GM21528 (cell line): ENCODE measurements at regions not wholly inside any gene's neighbourhood (a gene's known extent, or its start where the extent isn't known, plus 50 kb on each side); places are given as distances from the start of the nearest gene placed in this dataset.

Experiments
- ATAC-seq: cut with Tn5 transposase; IDR thresholded peaks from one replicate; pipeline ENCODE4 v1.9.1; 2021; ENCODE audit warnings: mild to moderate bottlenecking, moderate library complexity; ENCODE audit not compliant: unreplicated experiment, low FRiP score

DNA sequence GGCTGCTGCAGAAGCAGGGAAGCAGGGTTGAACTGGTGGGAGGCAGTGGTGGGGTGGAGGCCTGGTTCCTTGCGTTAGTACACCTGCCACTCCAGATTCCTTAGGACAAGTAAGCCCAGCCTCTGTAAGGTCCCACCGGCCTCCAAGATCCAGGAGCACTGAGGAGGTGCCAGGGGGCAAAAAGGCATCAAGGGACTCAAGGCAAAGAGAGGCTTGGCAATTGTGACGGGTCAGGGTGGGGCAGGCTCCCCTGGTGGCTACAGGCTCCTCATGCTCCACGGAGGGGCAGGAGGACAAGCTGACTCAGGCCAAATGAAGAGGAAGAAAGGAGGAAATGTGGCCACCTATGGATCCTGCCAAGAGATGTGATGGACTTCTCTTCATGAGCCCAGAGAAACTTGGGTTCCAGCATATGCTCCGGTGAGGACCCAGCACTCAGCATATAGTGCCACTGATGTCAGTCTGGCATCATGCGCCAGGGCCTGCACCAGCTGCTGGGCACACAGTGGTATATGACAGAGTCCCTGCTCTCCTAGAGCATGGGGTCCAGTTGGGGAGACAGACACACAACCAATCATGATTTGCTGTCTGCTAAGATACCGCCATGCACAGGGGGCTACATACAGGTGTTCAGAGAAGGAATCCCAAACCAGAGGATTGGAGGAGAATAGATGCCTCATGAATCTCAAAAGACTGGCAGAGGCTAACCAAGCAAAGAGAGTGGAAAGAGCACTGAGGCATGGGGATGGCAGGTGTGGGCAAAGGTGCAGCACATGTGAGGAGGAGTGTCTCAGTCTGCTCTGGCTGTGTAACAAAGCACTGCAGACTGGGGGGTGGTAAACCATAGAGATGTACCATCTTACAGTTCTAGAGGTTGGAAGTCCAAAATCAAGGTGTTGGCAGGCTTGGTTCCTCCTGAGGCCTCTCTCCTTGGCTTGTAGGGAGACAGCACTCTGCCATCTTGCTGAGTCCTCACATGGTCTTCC lies 249.7 kb downstream of the RHOU start:
- no peak for ATAC-seq

DNA sequence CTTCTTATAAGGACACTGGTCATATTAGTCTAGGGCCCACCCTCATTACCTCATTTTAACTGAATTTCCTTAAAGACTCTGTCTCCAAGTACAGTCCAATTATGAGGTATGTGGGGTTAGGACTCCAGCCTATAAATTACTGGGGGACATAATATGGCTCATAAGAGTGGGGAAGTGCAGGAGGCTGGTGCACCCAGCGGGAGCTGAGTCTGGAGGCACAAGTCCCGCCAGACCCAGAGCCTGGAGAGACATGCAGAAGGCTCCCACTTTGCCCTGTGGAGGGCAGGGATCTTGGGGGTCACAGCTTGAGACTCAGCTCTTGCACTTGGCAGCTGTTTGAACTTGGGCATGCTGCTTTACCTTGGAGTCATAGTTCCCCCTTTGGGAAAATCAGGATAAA lies 250.4 kb downstream of the RHOU start:
- ATAC-seq, result no peak

DNA sequence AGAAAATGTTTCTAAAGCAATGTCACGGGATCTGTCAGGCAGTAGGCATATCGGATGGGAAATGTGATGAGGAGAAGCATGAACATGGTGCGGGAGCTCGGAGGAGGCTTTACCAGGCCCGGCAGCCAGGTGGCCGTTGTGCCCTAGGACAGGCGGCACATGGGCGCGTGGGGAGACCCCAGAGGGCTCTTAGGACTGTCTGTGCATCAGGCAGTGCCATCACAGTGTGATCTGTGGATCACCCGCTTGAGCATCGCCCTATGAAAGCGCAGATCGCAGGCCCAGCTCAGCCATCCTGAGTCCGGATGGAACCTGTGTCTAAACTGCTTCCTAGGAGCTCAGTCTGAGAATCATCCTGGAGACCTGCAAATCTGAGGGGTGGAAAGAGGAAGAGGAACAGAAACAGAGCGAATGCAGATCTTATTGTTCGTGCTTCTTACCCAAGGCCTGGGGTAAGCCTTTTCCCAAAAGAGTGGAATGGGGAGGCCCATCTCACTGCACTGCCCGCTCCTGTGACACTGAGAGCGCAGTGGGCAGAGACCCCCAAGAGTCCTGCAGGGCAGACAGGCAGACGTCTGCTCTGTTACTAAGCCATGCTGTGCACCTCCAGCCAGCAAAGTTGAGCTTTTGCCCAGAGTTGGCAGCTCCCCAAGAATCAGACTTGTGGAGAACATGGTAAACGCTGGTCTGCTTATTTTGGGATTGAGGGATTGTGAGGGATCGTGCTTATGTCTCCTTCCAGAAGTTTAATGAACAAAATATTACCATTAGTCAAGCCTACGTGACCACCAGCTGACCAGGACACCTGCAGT lies 251.0 kb downstream of the RHOU start:
- ATAC-seq, result no peak

DNA sequence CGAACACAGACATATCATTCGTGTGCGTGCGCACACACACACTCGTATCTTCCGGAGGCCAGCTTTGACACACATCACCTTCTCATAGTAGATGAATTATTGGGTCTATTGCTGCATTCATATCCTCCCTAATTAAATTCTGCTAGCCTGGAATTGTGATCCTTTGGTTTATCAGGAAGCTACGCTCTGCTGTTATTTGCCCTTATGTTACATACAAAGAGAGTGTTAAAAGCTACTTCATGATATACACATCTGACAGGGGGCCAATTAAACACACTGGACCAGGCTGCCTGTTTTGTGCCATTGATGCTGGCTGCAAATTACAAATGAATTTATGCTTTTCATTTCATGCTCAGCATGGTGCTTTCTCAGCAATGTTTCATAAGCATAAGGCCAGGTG lies 252.0 kb downstream of the RHOU start:
- no peak for ATAC-seq

DNA sequence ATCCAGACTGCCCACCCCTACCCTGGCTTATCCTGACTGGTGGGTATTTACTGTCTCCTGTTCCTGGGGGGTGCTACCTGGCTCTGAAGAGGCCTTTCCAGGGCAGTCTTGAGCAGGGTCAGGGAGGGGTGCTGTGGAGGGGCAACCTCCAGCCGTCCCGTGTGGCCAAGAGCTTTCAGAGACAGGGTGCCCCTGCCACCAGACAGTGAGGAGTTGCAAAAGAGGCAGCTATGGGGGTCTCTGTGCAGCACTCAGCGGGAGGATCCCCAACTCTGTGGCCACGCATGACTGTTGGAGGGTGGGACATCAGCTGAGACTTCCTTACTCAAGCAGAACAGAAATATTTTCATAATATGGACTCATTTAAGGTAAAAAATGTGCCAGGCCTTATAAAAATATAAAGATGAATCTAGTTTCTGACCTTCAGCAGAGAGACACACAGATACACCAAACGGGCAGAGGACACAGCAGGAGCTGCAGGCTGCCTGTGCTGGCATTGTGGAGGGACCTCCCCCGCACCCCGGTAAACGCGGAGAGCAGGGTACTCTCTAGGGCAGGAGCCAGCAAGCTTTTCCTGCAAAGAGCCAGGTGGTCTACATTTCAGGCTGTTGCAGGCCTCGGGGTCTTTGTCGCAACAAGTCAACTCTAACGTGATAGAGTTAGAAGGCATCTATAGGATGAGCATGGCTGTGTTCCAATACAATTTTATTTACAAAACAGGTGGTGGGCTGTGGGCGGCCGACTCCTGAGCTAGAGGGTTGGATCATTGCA lies 252.6 kb downstream of the RHOU start:
- no peak for ATAC-seq

DNA sequence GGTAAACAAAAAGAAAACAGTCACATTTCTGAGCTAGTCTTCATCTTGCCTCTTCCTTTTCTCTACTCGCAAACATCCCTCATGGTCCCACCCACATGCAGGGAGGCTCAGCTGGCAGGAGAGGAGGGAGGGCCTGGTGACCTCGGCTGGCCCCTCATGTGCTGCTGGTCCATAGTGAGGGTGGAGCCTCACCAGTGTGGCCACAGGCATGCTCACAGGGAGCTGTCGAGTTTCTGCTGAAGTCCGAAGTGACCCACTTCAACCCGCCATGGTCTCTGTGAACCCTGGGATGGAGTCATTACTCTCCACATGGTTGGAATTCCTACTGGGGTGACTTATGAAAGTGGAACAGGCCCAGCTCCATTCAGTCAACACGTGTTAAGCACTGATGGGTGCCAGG lies 253.4 kb downstream of the RHOU start:
- no peak for ATAC-seq

DNA sequence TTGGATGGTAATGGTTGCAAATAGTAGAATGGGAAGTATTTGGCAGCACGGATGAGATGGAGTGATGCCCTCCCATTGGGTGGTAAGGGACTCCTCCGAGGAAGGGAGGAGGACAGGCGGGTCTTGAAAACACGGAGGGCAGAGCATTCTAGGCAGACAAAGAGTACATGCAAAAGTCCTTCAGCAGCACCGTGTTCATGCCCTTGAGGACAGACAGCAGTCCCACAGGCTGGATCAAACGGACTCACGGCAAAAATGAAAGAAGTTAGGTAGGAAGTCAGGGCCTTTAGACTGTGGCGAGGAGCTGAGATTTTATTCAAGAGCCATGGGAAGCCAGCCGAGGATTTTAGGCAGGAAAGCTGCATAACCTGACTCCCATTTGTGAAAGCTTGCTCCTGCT lies 253.9 kb downstream of the RHOU start:
- no peak for ATAC-seq

DNA sequence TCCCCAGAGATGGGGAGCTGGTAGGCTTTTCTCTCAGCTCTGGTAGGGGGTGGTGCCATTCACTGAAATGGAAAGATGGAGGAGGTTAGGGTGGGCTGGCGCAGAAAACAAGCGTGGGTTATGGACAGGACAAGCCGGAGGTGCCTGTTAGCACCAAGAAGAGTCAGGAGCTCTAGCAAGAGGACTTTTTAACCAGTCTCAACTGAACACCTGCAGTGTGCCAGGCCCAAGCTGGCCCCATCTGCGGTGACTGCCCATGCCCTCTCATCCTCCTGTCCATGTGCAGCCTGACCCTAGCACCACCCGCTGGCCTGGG lies 254.4 kb downstream of the RHOU start:
- ATAC-seq, result no peak

DNA sequence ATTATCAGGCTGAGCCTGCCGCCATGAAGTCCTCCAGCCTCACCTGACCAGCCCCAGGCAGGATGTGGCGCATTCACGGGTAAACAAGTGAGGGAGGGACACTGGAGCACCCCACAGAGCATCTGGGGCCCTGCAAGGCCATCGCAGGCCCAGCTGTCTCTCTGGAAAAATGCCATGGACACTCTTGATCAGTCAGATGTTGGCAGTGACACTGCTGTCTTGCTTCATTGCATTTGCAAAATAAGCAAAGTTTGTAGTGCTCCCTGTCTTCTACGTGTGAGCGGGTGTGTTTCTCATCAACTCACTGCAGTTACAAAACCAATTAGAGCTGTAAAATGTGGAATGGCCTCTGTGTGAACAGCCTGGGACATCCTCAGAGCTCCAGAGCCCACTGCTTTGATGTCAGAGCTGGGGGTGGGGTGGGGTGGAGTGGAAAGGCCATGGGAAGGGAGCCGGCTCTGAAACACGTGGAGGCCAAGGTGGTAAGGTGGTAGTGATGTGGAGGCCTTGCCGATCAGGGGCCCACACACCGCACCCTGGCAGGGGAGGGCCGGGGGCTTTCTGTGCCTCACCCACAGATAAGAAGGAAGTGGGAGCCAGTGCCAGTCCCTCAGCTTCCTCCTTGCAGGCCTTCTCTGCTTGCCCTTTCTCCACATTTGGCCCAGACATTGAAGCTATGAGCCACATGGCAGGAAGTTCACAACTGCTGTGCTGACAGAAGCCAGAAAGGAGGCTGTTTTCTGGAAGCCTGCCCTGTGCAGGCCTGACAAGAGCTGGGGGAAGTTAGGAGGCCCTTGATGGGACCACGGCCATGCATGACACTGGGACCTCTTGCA lies 254.9 kb downstream of the RHOU start:
- no peak for ATAC-seq

DNA sequence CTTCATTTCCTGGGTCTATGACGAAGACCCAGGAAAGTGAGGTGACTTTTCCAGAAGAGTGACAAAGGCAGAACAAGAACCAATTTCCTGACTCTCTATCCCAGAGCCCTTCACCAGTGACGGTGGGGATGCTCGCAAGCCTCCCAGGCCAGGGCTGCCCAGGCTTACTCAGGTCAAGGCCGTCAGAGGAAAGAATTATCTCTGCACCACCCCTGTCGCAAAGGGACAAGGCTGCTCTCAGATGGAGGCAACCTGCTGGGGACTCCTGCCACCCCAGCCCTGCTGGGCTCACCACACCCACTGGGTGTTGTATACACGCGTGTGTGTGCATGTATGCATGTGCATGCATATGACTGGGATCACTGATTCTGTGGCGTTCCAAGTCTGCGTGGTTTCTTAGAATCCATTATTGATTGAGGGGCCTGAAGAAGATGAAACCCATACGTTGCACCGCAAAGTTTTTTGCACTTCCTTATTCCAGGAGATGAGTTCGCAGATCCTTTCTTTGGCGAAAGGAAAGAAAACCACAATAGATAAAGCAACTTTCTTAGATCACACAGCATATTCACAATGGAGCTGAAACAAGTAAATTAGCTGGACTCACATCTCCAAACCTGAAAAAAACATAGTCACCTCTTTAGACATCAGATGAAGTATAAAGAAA lies 255.8 kb downstream of the RHOU start:
- ATAC-seq, result no peak

DNA sequence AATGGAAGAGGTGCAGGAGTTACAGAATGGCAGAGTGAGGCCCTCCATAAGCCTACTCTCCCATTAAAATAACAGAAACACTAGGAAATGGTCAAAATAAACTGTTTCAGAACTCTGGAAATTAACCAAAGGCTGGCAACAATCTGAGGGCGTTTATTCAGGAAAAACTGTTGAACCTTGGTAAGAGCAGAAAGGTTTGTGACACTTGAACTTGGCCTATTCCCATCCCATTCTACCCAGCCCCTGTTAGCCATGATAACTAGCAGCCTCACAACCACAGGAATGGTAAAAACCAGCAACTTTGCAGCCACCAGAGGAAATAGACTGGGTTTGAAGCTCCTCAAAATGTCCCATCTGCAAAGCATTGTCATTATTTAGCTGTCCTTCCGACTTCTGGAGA lies 256.8 kb downstream of the RHOU start:
- no peak for ATAC-seq

DNA sequence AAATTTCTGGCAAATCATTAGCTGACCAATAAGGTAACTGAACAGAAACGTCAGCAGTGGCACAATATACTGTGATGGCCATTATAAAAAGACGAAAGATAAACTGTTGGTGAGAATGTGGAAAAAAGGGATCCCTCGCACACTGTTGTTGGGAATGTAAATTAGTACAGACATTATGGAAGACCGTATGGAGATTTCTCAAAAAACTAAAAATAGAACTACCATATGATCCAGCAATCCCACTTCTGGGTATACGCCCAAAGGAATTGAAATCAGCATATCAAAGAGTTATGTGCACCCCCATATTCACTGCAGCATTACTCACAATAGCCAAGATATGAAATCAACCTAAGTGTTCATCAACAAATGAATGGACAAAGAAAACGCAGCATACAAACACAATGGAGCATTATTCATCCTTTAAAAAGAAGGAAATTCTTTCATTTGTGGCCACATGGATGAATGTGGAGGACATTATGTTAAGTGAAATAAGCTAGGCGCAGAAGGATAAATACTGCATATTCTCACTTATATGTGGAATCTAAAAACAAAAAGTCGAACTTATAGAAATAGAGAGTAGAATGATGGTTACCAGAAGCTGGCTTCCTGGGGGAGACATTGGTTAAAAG lies 257.7 kb downstream of the RHOU start:
- no peak for ATAC-seq

DNA sequence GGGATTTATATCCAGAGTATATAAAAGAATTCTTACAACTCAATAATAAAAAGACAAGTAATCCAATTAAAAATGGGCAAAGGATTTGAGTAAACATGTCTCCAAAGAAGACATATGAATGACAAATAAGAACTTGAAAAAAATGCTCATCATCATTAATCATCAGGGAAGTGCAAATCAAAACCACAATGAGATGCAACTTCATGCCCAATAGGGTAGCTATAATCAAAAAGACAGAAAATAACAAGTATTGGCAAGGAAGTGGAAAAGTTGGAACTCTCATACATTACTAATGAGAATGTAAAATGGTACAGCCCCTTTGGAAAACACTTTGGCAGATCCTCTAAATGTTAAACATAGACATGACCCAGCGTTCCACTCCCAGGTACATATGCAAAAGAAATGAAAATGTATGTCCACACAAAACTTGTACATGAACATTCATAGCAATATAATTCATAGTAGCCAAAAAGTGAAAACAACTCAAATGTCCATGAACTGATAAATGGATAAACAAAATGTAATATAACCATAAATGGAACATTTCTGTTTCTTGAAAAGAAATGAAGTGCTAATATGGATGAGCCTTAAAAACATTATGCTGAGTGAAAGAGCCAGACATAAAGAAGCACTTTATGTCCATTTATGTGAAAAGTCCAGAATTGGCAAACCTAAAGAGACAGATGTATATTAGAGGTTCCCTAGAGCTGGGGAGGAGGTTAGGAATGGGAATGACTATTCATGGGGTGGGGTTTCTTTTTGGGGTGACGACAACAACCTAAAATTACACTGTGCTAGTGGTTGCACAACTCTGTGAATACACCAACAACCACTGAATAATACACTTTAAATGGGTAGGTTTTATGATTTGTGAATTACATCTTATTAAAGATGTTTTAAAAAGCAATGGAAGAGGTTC lies 259.7 kb downstream of the RHOU start:
- no peak for ATAC-seq

DNA sequence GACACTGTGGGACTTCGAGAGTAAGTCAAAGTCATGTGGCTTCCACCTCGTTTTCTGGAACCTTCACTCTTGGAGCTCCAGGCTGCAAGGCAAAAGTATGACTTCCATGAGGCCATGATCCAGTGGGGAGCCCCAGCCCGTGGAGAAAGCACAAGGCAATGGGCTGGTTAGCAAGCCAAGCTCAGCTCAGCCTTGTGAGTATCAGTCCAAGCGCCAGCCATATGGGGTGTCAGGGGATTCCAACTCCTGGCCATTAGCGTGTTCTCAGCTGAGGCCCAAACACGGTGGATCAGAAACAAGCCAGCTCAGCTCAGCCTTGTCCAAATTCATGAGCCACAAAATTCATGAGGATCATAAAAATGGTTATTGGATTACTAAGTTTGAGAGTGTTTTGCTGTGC lies 261.0 kb downstream of the RHOU start:
- ATAC-seq, result no peak

DNA sequence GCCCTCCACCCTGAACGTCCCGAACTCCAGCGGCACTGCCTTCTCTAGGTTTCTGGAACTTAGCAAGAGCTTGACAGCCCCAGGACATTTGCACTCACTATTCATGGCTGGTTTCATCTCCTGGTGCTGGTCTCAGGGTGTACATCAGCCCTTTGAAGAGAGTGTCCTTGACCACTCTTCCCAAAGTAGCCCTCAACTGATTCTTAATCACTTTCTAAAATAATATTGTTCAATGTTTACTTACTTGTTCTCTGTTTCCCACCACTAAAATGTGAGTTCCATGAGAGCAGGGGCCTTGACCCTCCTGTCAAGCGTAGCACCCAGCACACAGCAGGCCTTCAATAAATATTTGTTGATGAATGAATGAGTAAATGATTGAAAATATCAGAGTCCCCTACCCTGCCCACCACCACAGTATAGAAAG lies 262.5 kb downstream of the RHOU start:
- no peak for ATAC-seq

DNA sequence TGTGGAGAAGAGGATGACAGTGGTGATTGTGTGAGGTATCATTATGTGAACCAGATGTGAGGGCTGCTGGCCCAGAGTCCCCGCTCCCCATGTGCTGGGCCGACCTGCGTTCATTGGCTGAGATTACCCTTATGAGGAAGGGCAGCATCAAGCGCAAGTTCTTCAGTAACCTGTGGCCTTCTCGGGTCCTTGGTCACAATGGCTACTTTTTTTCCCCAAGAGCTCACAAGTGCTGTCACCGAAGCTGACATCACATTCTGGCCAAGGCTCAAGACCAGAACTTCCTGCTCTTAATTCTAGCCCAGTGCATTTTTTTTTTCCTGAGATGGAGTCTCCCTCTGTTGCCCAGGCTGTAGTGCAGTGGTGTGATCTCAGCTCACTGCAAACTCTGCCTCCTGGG lies 262.9 kb downstream of the RHOU start:
- no peak for ATAC-seq

DNA sequence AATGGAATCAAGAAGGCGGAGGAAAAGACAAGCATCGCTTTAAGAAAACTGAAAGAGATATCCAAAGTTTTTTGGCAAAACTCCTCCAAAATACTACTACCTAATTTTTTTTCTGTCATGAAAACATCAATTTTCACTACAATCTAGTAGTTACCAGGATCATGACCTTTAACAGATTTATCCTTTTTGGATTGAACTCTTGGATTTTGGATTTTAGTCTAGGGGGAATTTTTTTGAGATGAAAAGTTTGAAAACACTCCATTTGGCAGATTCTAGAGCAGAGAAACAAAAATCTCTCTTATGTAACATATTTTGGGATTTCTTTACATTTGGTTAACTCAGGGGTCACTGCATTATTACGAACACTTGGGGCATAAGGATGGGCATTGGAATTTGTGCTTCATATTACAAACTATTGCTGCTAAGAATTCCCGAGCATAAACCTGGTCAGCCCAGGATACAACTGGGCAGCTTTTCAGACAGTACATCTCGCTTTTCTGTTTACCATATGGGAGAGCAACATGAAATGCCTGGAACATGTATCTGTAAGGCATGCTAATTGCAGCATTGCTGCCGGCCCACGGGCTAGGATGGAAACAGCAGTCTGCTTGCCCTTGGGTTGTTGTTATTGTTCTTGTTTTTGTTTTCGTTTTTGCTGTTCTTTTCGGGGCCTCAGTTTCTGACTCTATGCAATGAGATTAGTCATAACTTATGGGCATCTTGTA lies 264.3 kb downstream of the RHOU start:
- no peak for ATAC-seq
